Mammary epithelial cell (primary cell): ENCODE measurements at regions not wholly inside any gene's neighbourhood (a gene's known extent, or its start where the extent isn't known, plus 50 kb on each side); places are given as distances from the start of the nearest gene placed in this dataset.

Experiments used
- EZH2 ChIP-seq: IDR thresholded peaks from 2 replicates; pipeline ENCODE4 v1.6.1; 2012; ENCODE audit warnings: low read length, inconsistent platforms, borderline replicate concordance
- TF ChIP-seq, protein P1 (sequence below), 2 donors: IDR thresholded peaks in 1 of 2; conservative IDR thresholded peaks in 1 of 2; 2 replicates each; pipeline ENCODE4 v1.5.1; 2011 to 2012; ENCODE audit warnings: inconsistent platforms in 2 of 2, low read length in 2 of 2, mild to moderate bottlenecking in 2 of 2, control low read depth in 1 of 2, low read depth in 1 of 2; ENCODE audit not compliant: insufficient read depth in 1 of 2; ENCODE audit errors: extremely low read depth in 1 of 2

DNA sequence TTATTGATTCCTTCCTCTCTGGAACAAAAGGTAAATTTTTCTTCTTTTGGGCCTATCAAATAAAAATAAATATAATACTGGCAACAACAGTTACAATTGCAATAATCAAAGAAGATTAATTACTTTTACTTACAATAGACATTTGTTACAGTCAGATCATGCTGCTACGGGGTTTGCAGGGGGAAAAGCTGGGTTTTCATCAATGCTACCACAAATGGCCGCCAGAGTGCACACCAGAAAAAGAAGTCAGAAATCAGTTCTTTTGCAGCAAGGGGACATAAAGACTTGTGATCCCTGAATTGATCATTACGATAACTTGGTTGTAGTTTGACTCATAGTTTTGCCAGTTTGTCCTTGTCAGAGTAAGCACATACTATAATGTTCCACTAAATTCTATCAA, 714.5 kb upstream of the EYS start:
- TF ChIP-seq, protein P1, sequence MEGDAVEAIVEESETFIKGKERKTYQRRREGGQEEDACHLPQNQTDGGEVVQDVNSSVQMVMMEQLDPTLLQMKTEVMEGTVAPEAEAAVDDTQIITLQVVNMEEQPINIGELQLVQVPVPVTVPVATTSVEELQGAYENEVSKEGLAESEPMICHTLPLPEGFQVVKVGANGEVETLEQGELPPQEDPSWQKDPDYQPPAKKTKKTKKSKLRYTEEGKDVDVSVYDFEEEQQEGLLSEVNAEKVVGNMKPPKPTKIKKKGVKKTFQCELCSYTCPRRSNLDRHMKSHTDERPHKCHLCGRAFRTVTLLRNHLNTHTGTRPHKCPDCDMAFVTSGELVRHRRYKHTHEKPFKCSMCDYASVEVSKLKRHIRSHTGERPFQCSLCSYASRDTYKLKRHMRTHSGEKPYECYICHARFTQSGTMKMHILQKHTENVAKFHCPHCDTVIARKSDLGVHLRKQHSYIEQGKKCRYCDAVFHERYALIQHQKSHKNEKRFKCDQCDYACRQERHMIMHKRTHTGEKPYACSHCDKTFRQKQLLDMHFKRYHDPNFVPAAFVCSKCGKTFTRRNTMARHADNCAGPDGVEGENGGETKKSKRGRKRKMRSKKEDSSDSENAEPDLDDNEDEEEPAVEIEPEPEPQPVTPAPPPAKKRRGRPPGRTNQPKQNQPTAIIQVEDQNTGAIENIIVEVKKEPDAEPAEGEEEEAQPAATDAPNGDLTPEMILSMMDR (conservative IDR thresholded peaks at IDR 0.05 in 1 of 2, IDR thresholded peaks at IDR 0.05 in 1 of 2; ENCODE audit: extremely low read depth in 1 of 2, insufficient read depth in 1 of 2, low read depth in 1 of 2, low read length in 2 of 2) = no peak
- no peak for TF ChIP-seq EZH2
